Neural cell (in vitro differentiated cells): ENCODE measurements at regions not wholly inside any gene's neighbourhood (a gene's known extent, or its start where the extent isn't known, plus 50 kb on each side); places are given as distances from the start of the nearest gene placed in this dataset.

ENCODE experiments used
- H2AFZ ChIP-seq: fragments of 200-600, 300-800 bp; sonication (generic), shearing (Covaris generic); 2 replicates; pipeline ENCODE4 v1.6.0; 2014; ENCODE audit warnings: low read depth, mild to moderate bottlenecking, antibody characterized with exemption, low read length, moderate library complexity
- H3F3A ChIP-seq: fragments of 200-600 bp; shearing (Covaris generic); 2 replicates; pipeline ENCODE4 v1.6.1; 2016; ENCODE audit warnings: mild to moderate bottlenecking, moderate library complexity, mixed read lengths, antibody characterized with exemption, low read length; ENCODE audit not compliant: insufficient read depth, poor library complexity, severe bottlenecking
- H3K27ac ChIP-seq: fragments of 200-600, 300-800 bp; sonication (generic), shearing (Covaris generic); 2 replicates; pipeline ENCODE4 v1.5.1; 2014; ENCODE audit warnings: mild to moderate bottlenecking, low read length, moderate library complexity
- H3K27me3 ChIP-seq: fragments of 300-800, 200-600 bp; sonication (generic), shearing (Covaris generic); 2 replicates; pipeline ENCODE4 v1.6.0; 2014; ENCODE audit warnings: mild to moderate bottlenecking, low read depth, low read length, moderate library complexity; ENCODE audit not compliant: insufficient read depth
- H3K36me3 ChIP-seq: fragments of 300-800, 200-600 bp; sonication (generic), shearing (Covaris generic); 2 replicates; pipeline ENCODE4 v1.5.1; 2014; ENCODE audit warnings: mild to moderate bottlenecking, antibody characterized with exemption, low read length, moderate library complexity; ENCODE audit not compliant: insufficient read depth
- H3K4me2 ChIP-seq: fragments of 300-800, 200-600 bp; sonication (generic), shearing (Covaris generic); 2 replicates; pipeline ENCODE4 v1.6.0; 2014; ENCODE audit warnings: mild to moderate bottlenecking, low read length
- H3K4me3 ChIP-seq: fragments of 300-800, 200-600 bp; sonication (generic), shearing (Covaris generic); 2 replicates; pipeline ENCODE4 v1.5.1; 2014; ENCODE audit warnings: mild to moderate bottlenecking, low read length, moderate library complexity
- H3K79me2 ChIP-seq: fragments of 200-600 bp; shearing (Covaris generic); replicated peaks from 2 replicates; pipeline ENCODE4 v1.6.0; 2014; ENCODE audit warnings: mild to moderate bottlenecking, low read length, moderate library complexity; ENCODE audit not compliant: insufficient read depth
- H3K9ac ChIP-seq: fragments of 300-800, 200-600 bp; sonication (generic), shearing (Covaris generic); 2 replicates; pipeline ENCODE4 v1.6.1; 2016; ENCODE audit warnings: mild to moderate bottlenecking, low read length, mixed read lengths
- H3K9me2 ChIP-seq: fragments of 200-600 bp; shearing (Covaris generic); 2 replicates; pipeline ENCODE4 v1.6.1; 2016; ENCODE audit warnings: mild to moderate bottlenecking, low read length, mixed read lengths; ENCODE audit not compliant: insufficient read depth
- H3K9me3 ChIP-seq: fragments of 200-600, 300-800 bp; sonication (generic), shearing (Covaris generic); 2 replicates; pipeline ENCODE4 v1.6.1; 2016; ENCODE audit warnings: mild to moderate bottlenecking, mixed run types, low read length, moderate library complexity, mixed read lengths
- H4K20me1 ChIP-seq: fragments of 200-600 bp; shearing (Covaris generic); 2 replicates; pipeline ENCODE4 v1.6.1; 2016; ENCODE audit warnings: mild to moderate bottlenecking, mixed run types; ENCODE audit not compliant: insufficient read depth
- CTCF ChIP-seq: fragments of 450-650 bp; IDR thresholded peaks from 2 replicates; pipeline ENCODE4 v1.5.1; 2014; ENCODE audit warnings: antibody characterized with exemption, mild to moderate bottlenecking, moderate library complexity; ENCODE audit not compliant: poor library complexity, severe bottlenecking
- EP300 ChIP-seq: fragments of 450-650 bp; conservative IDR thresholded peaks from 2 replicates; pipeline ENCODE4 v1.6.1; 2014; ENCODE audit warnings: antibody characterized with exemption, mild to moderate bottlenecking, moderate library complexity; ENCODE audit not compliant: poor library complexity, severe bottlenecking
- EZH2 ChIP-seq: fragments of 200-600, 300-800 bp; shearing (Covaris generic), sonication (generic); IDR thresholded peaks from 2 replicates; pipeline ENCODE4 v1.6.1; 2014; ENCODE audit warnings: antibody characterized with exemption, low read length, borderline replicate concordance, mild to moderate bottlenecking; ENCODE audit not compliant: insufficient read depth, poor library complexity, severe bottlenecking
- MXI1 ChIP-seq: fragments of 450-650 bp; conservative IDR thresholded peaks from 2 replicates; pipeline ENCODE4 v1.6.1; 2014; ENCODE audit warnings: antibody characterized with exemption, mild to moderate bottlenecking; ENCODE audit not compliant: poor library complexity, severe bottlenecking
- POLR2AphosphoS5 ChIP-seq: IDR thresholded peaks from 2 replicates; pipeline ENCODE4 v1.6.1; 2012
- RAD21 ChIP-seq: fragments of 450-650 bp; conservative IDR thresholded peaks from 2 replicates; pipeline ENCODE4 v1.6.1; 2014; ENCODE audit warnings: antibody characterized with exemption, mild to moderate bottlenecking, moderate library complexity
- REST ChIP-seq: IDR thresholded peaks from 2 replicates; pipeline ENCODE4 v1.6.1; 2012; ENCODE audit warnings: borderline replicate concordance
- SMC3 ChIP-seq: fragments of 450-650 bp; conservative IDR thresholded peaks from 2 replicates; pipeline ENCODE4 v1.6.1; 2014; ENCODE audit warnings: antibody characterized with exemption, mild to moderate bottlenecking, moderate library complexity; ENCODE audit not compliant: poor library complexity
- TAF1 ChIP-seq: IDR thresholded peaks from 2 replicates; pipeline ENCODE4 v1.6.1; 2012; ENCODE audit warnings: low read depth

GRCh38 chr2:11048335-11049008, 106.8 kb upstream of the SLC66A3 start:
- Histone ChIP-seq H3K79me2 (no peaks in the 10 kb centered on the region), H3K27ac (no peak overlapping the region), H2AFZ (no peak overlapping the region), H3K27me3 (no peaks in the 10 kb centered on the region), H3F3A (no peaks in the 10 kb centered on the region), H3K9ac (no peak overlapping the region), H3K9me2 (no peaks in the 10 kb centered on the region), H3K36me3 (no peaks in the 10 kb centered on the region), H4K20me1 (no peaks in the 10 kb centered on the region), H3K4me3 (no peak overlapping the region), H3K9me3 (no peaks in the 10 kb centered on the region), H3K4me2 (no peak overlapping the region)
- TF ChIP-seq CTCF: no peak
- TF ChIP-seq POLR2AphosphoS5: no peak
- no peak for TF ChIP-seq MXI1
- no peak for TF ChIP-seq REST
- no peak for TF ChIP-seq RAD21
- no peak for TF ChIP-seq EZH2
- no peak for TF ChIP-seq TAF1
- no peak for TF ChIP-seq SMC3
- TF ChIP-seq EP300: no peak

GRCh38 chr2:11050565-11050964, 104.7 kb upstream of the SLC66A3 start:
- Histone ChIP-seq H3K36me3 (no peaks in the 10 kb centered on the region), H3K27ac (peak overlapping the region; percentile 48), H3K4me2 (no peak overlapping the region), H3K9me3 (no peaks in the 10 kb centered on the region), H3K9me2 (no peaks in the 10 kb centered on the region), H3K4me3 (no peak overlapping the region), H3K79me2 (no peaks in the 10 kb centered on the region), H3F3A (no peaks in the 10 kb centered on the region), H3K9ac (peak overlapping the region; percentile 13), H2AFZ (no peak overlapping the region), H4K20me1 (no peaks in the 10 kb centered on the region), H3K27me3 (no peaks in the 10 kb centered on the region)
- no peak for TF ChIP-seq EZH2
- TF ChIP-seq TAF1: no peak
- peak; percentile 100 for TF ChIP-seq REST
- no peak for TF ChIP-seq CTCF
- TF ChIP-seq EP300: no peak
- TF ChIP-seq MXI1: no peak
- no peak for TF ChIP-seq SMC3
- TF ChIP-seq POLR2AphosphoS5: peak; percentile 68
- TF ChIP-seq RAD21: no peak
